Endothelial cell of umbilical vein (primary cell): ENCODE measurements at regions not wholly inside any gene's neighbourhood (a gene's known extent, or its start where the extent isn't known, plus 50 kb on each side); places are given as distances from the start of the nearest gene placed in this dataset.

ENCODE experiments used
- BruUV-seq: library from RNA; stranded (reverse); fragments of 400-500 nt; replicated peaks from 2 replicates; lab custom pipeline; 2021; lab: Mats Ljungman, UMichigan
- CTCF ChIA-PET: fragments of 300-600, 350-600 bp; sonication (Branson Sonifier 250); formaldehyde crosslinking; loops from one replicate; lab custom pipeline; 2021; ENCODE audit warnings: antibody characterized with exemption, inconsistent platforms; lab: Charles Lee
- POLR2A ChIA-PET: fragments of 300-600, 350-600 bp; sonication (Branson Sonifier 250); formaldehyde crosslinking; loops from one replicate; lab custom pipeline; 2021; ENCODE audit warnings: antibody characterized with exemption, inconsistent platforms; lab: Charles Lee
- DNase-seq: peaks from one replicate; pipeline ENCODE4 v3.0.0-alpha.2; 2011; ENCODE audit warnings: low read depth, low spot score
- FAIRE-seq: peaks from 2 replicates; lab custom pipeline; 2011; peaks lifted over from hg19 to GRCh38; lab: Jason Lieb, UNC
- H2AFZ ChIP-seq: 2 replicates; pipeline ENCODE4 v1.6.0; 2012; ENCODE audit warnings: low read depth, low read length, control low read depth, inconsistent platforms
- H3K27ac ChIP-seq: 2 replicates; pipeline ENCODE4 v1.5.1; 2011; ENCODE audit warnings: low read depth, mild to moderate bottlenecking, control low read depth, low read length, moderate library complexity; ENCODE audit not compliant: insufficient read depth
- H3K27me3 ChIP-seq, 2 experiments: 2 replicates each; pipeline versions ENCODE4 v1.6.0 to v1.6.1; 2011; ENCODE audit warnings: low read length in 2 of 2, mixed read lengths in 1 of 2; ENCODE audit not compliant: control insufficient read depth in 2 of 2, insufficient read depth in 2 of 2
- H3K36me3 ChIP-seq, 2 experiments: 2 replicates in 1 of 2; 3 replicates in 1 of 2; pipeline ENCODE4 v1.5.1; 2011; ENCODE audit warnings: low read length in 2 of 2, mild to moderate bottlenecking in 1 of 2, moderate library complexity in 1 of 2; ENCODE audit not compliant: control insufficient read depth in 2 of 2, insufficient read depth in 2 of 2; ENCODE audit errors: extremely low read depth in 1 of 2
- H3K4me1 ChIP-seq: 3 replicates; pipeline ENCODE4 v1.5.1; 2011; ENCODE audit warnings: mild to moderate bottlenecking, low read length; ENCODE audit not compliant: control insufficient read depth, insufficient read depth; ENCODE audit errors: extremely low read depth
- H3K4me2 ChIP-seq: 2 replicates; pipeline ENCODE4 v1.6.1; 2011; ENCODE audit warnings: low read length, control low read depth, mixed read lengths; ENCODE audit not compliant: insufficient read depth
- H3K4me3 ChIP-seq, 3 experiments: fragments of 200-600 bp in 1 of 3; sonication (generic), shearing (Covaris generic) in 1 of 3; replicated peaks in 1 of 3; 2 replicates each; pipeline ENCODE4 v1.5.1; 2011 to 2016; ENCODE audit warnings: control low read depth in 3 of 3, low read length in 3 of 3, mild to moderate bottlenecking in 2 of 3, inconsistent platforms in 1 of 3, low read depth in 1 of 3, moderate library complexity in 1 of 3; ENCODE audit not compliant: insufficient read depth in 1 of 3
- H3K79me2 ChIP-seq: 2 replicates; pipeline ENCODE4 v1.6.0; 2012; ENCODE audit warnings: low read length, inconsistent platforms; ENCODE audit not compliant: control insufficient read depth, insufficient read depth
- H3K9ac ChIP-seq: replicated peaks from 2 replicates; pipeline ENCODE3; 2011; ENCODE audit warnings: low read length, control low read depth; ENCODE audit not compliant: insufficient read depth; ENCODE audit errors: extremely low read depth
- H3K9me1 ChIP-seq: replicated peaks from 3 replicates; pipeline ENCODE4 v1.6.0; 2011; ENCODE audit warnings: mild to moderate bottlenecking, low read length; ENCODE audit not compliant: control insufficient read depth, insufficient read depth; ENCODE audit errors: extremely low read depth
- H3K9me3 ChIP-seq: replicated peaks from 2 replicates; pipeline ENCODE4 v1.5.1; 2012; ENCODE audit warnings: low read length, inconsistent platforms; ENCODE audit not compliant: control insufficient read depth, insufficient read depth
- H4K20me1 ChIP-seq: replicated peaks from 2 replicates; pipeline ENCODE3; 2011; ENCODE audit warnings: mild to moderate bottlenecking, low read length; ENCODE audit not compliant: control insufficient read depth, insufficient read depth; ENCODE audit errors: extremely low read depth
- CTCF ChIP-seq, 2 donors: IDR thresholded peaks; 1 replicate in 1 of 2; 2 replicates in 1 of 2; pipeline ENCODE4 v1.5.1; 2011; ENCODE audit warnings: low read length in 2 of 2, mild to moderate bottlenecking in 2 of 2, moderate library complexity in 2 of 2, control low read depth in 1 of 2, inconsistent platforms in 1 of 2, low read depth in 1 of 2; ENCODE audit not compliant: insufficient read depth in 1 of 2; ENCODE audit errors: extremely low read depth in 1 of 2
- EZH2 ChIP-seq: IDR thresholded peaks from 2 replicates; pipeline ENCODE4 v1.6.1; 2012; ENCODE audit warnings: borderline replicate concordance, low read depth, mild to moderate bottlenecking, moderate library complexity, low read length, inconsistent platforms; ENCODE audit not compliant: severe bottlenecking
- GATA2 ChIP-seq: IDR thresholded peaks from 2 replicates; pipeline ENCODE4 v1.7.0; 2011; ENCODE audit warnings: low read depth, mild to moderate bottlenecking, moderate library complexity, mixed read lengths, low read length; ENCODE audit not compliant: insufficient read length, insufficient read depth
- POLR2A ChIP-seq: IDR thresholded peaks from 2 replicates; pipeline ENCODE4 v1.6.1; 2012; ENCODE audit warnings: low read depth, mild to moderate bottlenecking, control low read depth, low read length
- POLR2AphosphoS5 ChIP-seq: IDR thresholded peaks from 2 replicates; pipeline ENCODE4 v1.6.1; 2012; ENCODE audit warnings: low read depth, mild to moderate bottlenecking, control low read depth, low read length, moderate library complexity; ENCODE audit not compliant: insufficient read depth
- dilution Hi-C: fragments of 300-500 bp; cut with MboI; formaldehyde crosslinking; loops from one replicate; pipeline ENCODE4 v1.15.0; 2019; ENCODE audit warnings: low sequenced_read_pairs; ENCODE audit not compliant: extremely low pct_ligation_motif_present
- intact Hi-C: fragments of 100-400 bp; cut with micrococcal nuclease; formaldehyde crosslinking; loops from one replicate; pipeline ENCODE4 v1.10.0; 2022

GRCh38 chr3:137108699-137109440, 151.1 kb downstream of the IL20RB start:
- CTCF ChIA-PET: interaction anchor here (0.8 to 4.0 kb wide), 8 partner anchors 9 to 944 kb away, joined by 4 to 45 read pairs (median 8); partner anchors contain the start of gene STAG1
- no peak overlapping the region for H2AFZ ChIP-seq
- H3K79me2 ChIP-seq: no peaks in the 10 kb centered on the region
- no TSS peak for BruUV-seq
- no peaks in the 10 kb centered on the region for H3K9me3 ChIP-seq
- H3K4me2 ChIP-seq: no peak overlapping the region
- no peaks in the 10 kb centered on the region for H3K36me3 ChIP-seq
- no peak for FAIRE-seq
- H3K4me3 ChIP-seq: no peak overlapping the region
- no peak for TF ChIP-seq POLR2AphosphoS5
- TF ChIP-seq CTCF (IDR thresholded peaks at IDR 0.05; ENCODE audit: extremely low read depth in 1 of 2, insufficient read depth in 1 of 2, low read depth in 1 of 2, low read length in 2 of 2): no peak
- no peak for TF ChIP-seq EZH2
- TF ChIP-seq POLR2A: no peak
- no peak for TF ChIP-seq GATA2
- H3K9me1 ChIP-seq: no peaks in the 10 kb centered on the region
- no peak for DNase-seq
- dilution Hi-C loops (no loop called here), intact Hi-C loops (no loop called here)
- no peaks in the 10 kb centered on the region for H3K4me1 ChIP-seq
- H3K27me3 ChIP-seq: peaks cover 12 to 17% of the 10 kb centered on the region in 2 experiments
- no peak overlapping the region for H3K27ac ChIP-seq
- POLR2A ChIA-PET: no interaction called here
- H3K9ac ChIP-seq: no peak overlapping the region
- no peaks in the 10 kb centered on the region for H4K20me1 ChIP-seq
